Thoracic aorta (tissue), 2 donors: ENCODE measurements at regions not wholly inside any gene's neighbourhood (a gene's known extent, or its start where the extent isn't known, plus 50 kb on each side); places are given as distances from the start of the nearest gene placed in this dataset.

Experiments
- ATAC-seq: fragments of 150-250 bp; one replicate; pipeline ENCODE4 v1.8.0; 2017; ENCODE audit warnings: low read depth; ENCODE audit not compliant: insufficient number of reproducible peaks, low FRiP score
- DNase-seq: peaks from one replicate; pipeline ENCODE4 v3.0.0-alpha.2; 2020; ENCODE audit warnings: low spot score
- H3K27ac ChIP-seq, 2 donors: fragments of 200-600 bp; sonication (generic); 1 replicate in 1 of 2; 2 replicates in 1 of 2; pipeline ENCODE4 v1.5.1; 2016; ENCODE audit warnings: mild to moderate bottlenecking in 2 of 2, moderate library complexity in 2 of 2
- H3K27me3 ChIP-seq: fragments of 200-600 bp; sonication (generic); replicated peaks from 2 replicates; pipeline ENCODE4 v1.6.0; 2016; ENCODE audit warnings: mild to moderate bottlenecking; ENCODE audit not compliant: insufficient read depth
- H3K36me3 ChIP-seq: fragments of 200-600 bp; sonication (generic); one replicate; pipeline ENCODE4 v1.5.1; 2016
- H3K4me1 ChIP-seq, 2 donors: fragments of 200-600 bp; sonication (generic); 1 replicate in 1 of 2; 2 replicates in 1 of 2; pipeline versions ENCODE4 v1.5.1 to v1.6.0; 2016; ENCODE audit warnings: low read depth in 2 of 2, mild to moderate bottlenecking in 1 of 2; ENCODE audit not compliant: control insufficient read depth in 1 of 2
- H3K4me3 ChIP-seq: fragments of 200-600 bp; sonication (generic); 2 replicates; pipeline ENCODE4 v1.5.1; 2016; ENCODE audit warnings: mild to moderate bottlenecking
- H3K9me3 ChIP-seq: fragments of 200-600 bp; sonication (generic); 2 replicates; pipeline ENCODE4 v1.5.1; 2016
- CTCF ChIP-seq: fragments of 200-600 bp; sonication (generic); IDR thresholded peaks from one replicate; pipeline ENCODE4 v1.5.1; 2019; ENCODE audit warnings: antibody characterized with exemption

GRCh38 chr15:66615846-66616245 lies 50.0 kb upstream of the LCTL start:
- TF ChIP-seq CTCF, result no peak
- Histone ChIP-seq H3K9me3 (no peaks in the 10 kb centered on the region), H3K27me3 (no peaks in the 10 kb centered on the region), H3K4me3 (no peak overlapping the region), H3K27ac (no peak overlapping the region), H3K4me1 (peaks cover 15 to 53% of the 10 kb centered on the region in 2 donors), H3K36me3 (no peaks in the 10 kb centered on the region)
- no peak for DNase-seq
- no peak for ATAC-seq

- no peak for TF ChIP-seq CTCF
- H3K27me3 ChIP-seq, result no peaks in the 10 kb centered on the region
- peaks cover 27 to 58% of the 10 kb centered on the region in 2 donors for H3K4me1 ChIP-seq
- peak; percentile 71 for ATAC-seq
- H3K4me3 ChIP-seq, result peak overlapping the region; percentile 12
- H3K36me3 ChIP-seq, result no peaks in the 10 kb centered on the region
- DNase-seq, result peak; percentile 61
- H3K9me3 ChIP-seq, result no peaks in the 10 kb centered on the region
- peak overlapping the region; percentile 87 to 96 for H3K27ac ChIP-seq
Measured at GRCh38 chr15:66617137-66618090, 51.6 kb upstream of the LCTL start.

- Histone ChIP-seq H3K27me3 (no peaks in the 10 kb centered on the region), H3K36me3 (no peaks in the 10 kb centered on the region), H3K4me1 (peaks cover 30 to 61% of the 10 kb centered on the region in 2 donors), H3K4me3 (no peak overlapping the region), H3K9me3 (no peaks in the 10 kb centered on the region), H3K27ac (peak overlapping the region; percentile 38 to 96)
- peak; percentile 93 for TF ChIP-seq CTCF
- peak; percentile 9 for ATAC-seq
- peak; percentile 30 for DNase-seq
Measured at GRCh38 chr15:66619152-66619903, 53.5 kb upstream of the LCTL start.

- Histone ChIP-seq H3K27ac (no peak overlapping the region), H3K9me3 (no peaks in the 10 kb centered on the region), H3K36me3 (no peaks in the 10 kb centered on the region), H3K27me3 (no peaks in the 10 kb centered on the region), H3K4me3 (no peak overlapping the region), H3K4me1 (peaks cover 30 to 61% of the 10 kb centered on the region in 2 donors)
- no peak for TF ChIP-seq CTCF
- no peak for ATAC-seq
- DNase-seq, result no peak
Measured at GRCh38 chr15:66620341-66620740, 54.5 kb upstream of the LCTL start.

GRCh38 chr15:66620744-66621344 lies 55.0 kb upstream of the LCTL start:
- ATAC-seq (no peak), DNase-seq (no peak)
- Histone ChIP-seq H3K27ac (no peak overlapping the region), H3K4me1 (peaks cover 30 to 61% of the 10 kb centered on the region in 2 donors), H3K9me3 (no peaks in the 10 kb centered on the region), H3K4me3 (no peak overlapping the region), H3K27me3 (no peaks in the 10 kb centered on the region), H3K36me3 (no peaks in the 10 kb centered on the region)
- TF ChIP-seq CTCF, result no peak
